Caco-2 (cell line): ENCODE measurements at regions not wholly inside any gene's neighbourhood (a gene's known extent, or its start where the extent isn't known, plus 50 kb on each side); places are given as distances from the start of the nearest gene placed in this dataset.

ENCODE experiments used
- BruUV-seq: library from RNA; stranded (reverse); fragments of 400-500 nt; replicated peaks from 2 replicates; lab custom pipeline; 2021; lab: Mats Ljungman, UMichigan
- CTCF ChIA-PET: fragments of 300-600 bp; sonication (Branson Sonifier 250); formaldehyde crosslinking; loops from one replicate; lab custom pipeline; 2022; ENCODE audit warnings: antibody characterized with exemption; lab: Charles Lee
- POLR2A ChIA-PET: fragments of 300-600 bp; sonication (Branson Sonifier 250); formaldehyde crosslinking; loops from one replicate; lab custom pipeline; 2022; ENCODE audit warnings: antibody characterized with exemption; lab: Charles Lee
- DNase-seq, 2 experiments: peaks; one replicate each; pipeline versions ENCODE4 v3.0.0 to v3.0.0-alpha.2; 2020 to 2022
- H3K27me3 ChIP-seq: replicated peaks from 2 replicates; pipeline ENCODE4 v1.6.0; 2011; ENCODE audit warnings: low read length; ENCODE audit not compliant: control insufficient read depth, insufficient read depth
- H3K36me3 ChIP-seq: 2 replicates; pipeline ENCODE4 v1.5.1; 2011; ENCODE audit warnings: low read length; ENCODE audit not compliant: control insufficient read depth, insufficient read depth
- H3K4me1 ChIP-seq: fragments of 250-450 bp; sonication (Bioruptor Pico); 2 replicates; pipeline ENCODE4 v1.5.1; 2020; ENCODE audit warnings: mild to moderate bottlenecking
- H3K4me3 ChIP-seq: 2 replicates; pipeline ENCODE4 v1.5.1; 2011; ENCODE audit warnings: low read depth, mild to moderate bottlenecking, control low read depth, low read length
- H3K9me3 ChIP-seq: fragments of 250-450 bp; sonication (Bioruptor Pico); 2 replicates; pipeline ENCODE4 v1.5.1; 2020; ENCODE audit warnings: mild to moderate bottlenecking, moderate library complexity
- H3K27ac Mint-ChIP-seq: one replicate; pipeline ENCODE4 v1.8.0; 2022; ENCODE audit warnings: mixed read lengths; ENCODE audit not compliant: unreplicated experiment
- H3K27me3 Mint-ChIP-seq: one replicate; pipeline ENCODE4 v1.8.0; 2022; ENCODE audit warnings: mixed read lengths; ENCODE audit not compliant: insufficient read depth, unreplicated experiment
- H3K36me3 Mint-ChIP-seq: one replicate; pipeline ENCODE4 v1.8.0; 2022; ENCODE audit warnings: mild to moderate bottlenecking, mixed read lengths; ENCODE audit not compliant: insufficient read depth, unreplicated experiment
- H3K4me1 Mint-ChIP-seq: one replicate; pipeline ENCODE4 v1.8.0; 2022; ENCODE audit warnings: low read depth, mixed read lengths; ENCODE audit not compliant: unreplicated experiment
- H3K4me3 Mint-ChIP-seq: one replicate; pipeline ENCODE4 v1.8.0; 2022; ENCODE audit warnings: mild to moderate bottlenecking, moderate library complexity, mixed read lengths; ENCODE audit not compliant: unreplicated experiment
- H3K9me3 Mint-ChIP-seq: one replicate; pipeline ENCODE4 v1.8.0; 2022; ENCODE audit warnings: mixed read lengths; ENCODE audit not compliant: unreplicated experiment
- CTCF ChIP-seq, 2 experiments: fragments of 200-600 bp in 1 of 2; IDR thresholded peaks; 1 replicate in 1 of 2; 2 replicates in 1 of 2; pipeline versions ENCODE4 v1.5.1 to v1.8.0; 2011 to 2022; ENCODE audit warnings: antibody characterized with exemption in 1 of 2, control low read depth in 1 of 2, inconsistent platforms in 1 of 2, low read depth in 1 of 2, low read length in 1 of 2, mild to moderate bottlenecking in 1 of 2, moderate library complexity in 1 of 2; ENCODE audit not compliant: insufficient read depth in 1 of 2, severe bottlenecking in 1 of 2, unreplicated experiment in 1 of 2
- intact Hi-C: fragments of 100-400 bp; cut with micrococcal nuclease; formaldehyde crosslinking; loops from one replicate; pipeline ENCODE4 v1.10.0; 2022; ENCODE audit not compliant: unreplicated experiment

GRCh38 chr2:43158259-43158880 lies 68.0 kb downstream of the ZFP36L2 start:
- Mint-ChIP-seq H3K27ac (peak overlapping the region; percentile 95), H3K27me3 (no peaks in the 10 kb centered on the region), H3K4me3 (no peak overlapping the region), H3K9me3 (no peaks in the 10 kb centered on the region), H3K36me3 (peaks cover 18% of the 10 kb centered on the region), H3K4me1 (peaks cover 44% of the 10 kb centered on the region)
- no peak for TF ChIP-seq CTCF (IDR thresholded peaks at IDR 0.05; ENCODE audit: insufficient read depth in 1 of 2, low read depth in 1 of 2, low read length in 1 of 2, severe bottlenecking in 1 of 2, unreplicated experiment in 1 of 2)
- H3K4me3 ChIP-seq: no peak overlapping the region
- no peaks in the 10 kb centered on the region for H3K9me3 ChIP-seq
- peaks cover 59% of the 10 kb centered on the region for H3K4me1 ChIP-seq
- POLR2A ChIA-PET: no interaction called here
- CTCF ChIA-PET: no interaction called here
- no peaks in the 10 kb centered on the region for H3K36me3 ChIP-seq
- BruUV-seq: no TSS peak
- no peaks in the 10 kb centered on the region for H3K27me3 ChIP-seq
- no peak for DNase-seq
- intact Hi-C loops: no loop called here

GRCh38 chr2:43157506-43158246 lies 68.7 kb downstream of the ZFP36L2 start:
- Mint-ChIP-seq H3K27ac (peak overlapping the region; percentile 95), H3K4me3 (no peak overlapping the region), H3K4me1 (peaks cover 42% of the 10 kb centered on the region), H3K27me3 (no peaks in the 10 kb centered on the region), H3K36me3 (peaks cover 12% of the 10 kb centered on the region), H3K9me3 (no peaks in the 10 kb centered on the region)
- Histone ChIP-seq H3K36me3 (no peaks in the 10 kb centered on the region), H3K4me3 (no peak overlapping the region), H3K4me1 (peaks cover 62% of the 10 kb centered on the region), H3K27me3 (no peaks in the 10 kb centered on the region), H3K9me3 (no peaks in the 10 kb centered on the region)
- no peak for TF ChIP-seq CTCF (IDR thresholded peaks at IDR 0.05; ENCODE audit: insufficient read depth in 1 of 2, low read depth in 1 of 2, low read length in 1 of 2, severe bottlenecking in 1 of 2, unreplicated experiment in 1 of 2)
- no peak for DNase-seq
- ChIA-PET POLR2A (no interaction called here), CTCF (no interaction called here)
- intact Hi-C loops: no loop called here
- BruUV-seq: no TSS peak

- Histone ChIP-seq H3K4me3 (no peak overlapping the region), H3K9me3 (no peaks in the 10 kb centered on the region), H3K4me1 (peaks cover 58% of the 10 kb centered on the region), H3K36me3 (no peaks in the 10 kb centered on the region), H3K27me3 (no peaks in the 10 kb centered on the region)
- no TSS peak for BruUV-seq
- POLR2A ChIA-PET: no interaction called here
- no peak for DNase-seq
- Mint-ChIP-seq H3K4me3 (no peak overlapping the region), H3K36me3 (peaks cover 6% of the 10 kb centered on the region), H3K9me3 (no peaks in the 10 kb centered on the region), H3K27me3 (no peaks in the 10 kb centered on the region), H3K4me1 (peaks cover 43% of the 10 kb centered on the region), H3K27ac (no peak overlapping the region)
- intact Hi-C loops: no loop called here
- no peak for TF ChIP-seq CTCF (IDR thresholded peaks at IDR 0.05; ENCODE audit: insufficient read depth in 1 of 2, low read depth in 1 of 2, low read length in 1 of 2, severe bottlenecking in 1 of 2, unreplicated experiment in 1 of 2)
- CTCF ChIA-PET: no interaction called here
Measured at GRCh38 chr2:43155851-43156411, 70.5 kb downstream of the ZFP36L2 start.
